Fibroblast of skin of left biceps (primary cell): ENCODE measurements at regions not wholly inside any gene's neighbourhood (a gene's known extent, or its start where the extent isn't known, plus 50 kb on each side); places are given as distances from the start of the nearest gene placed in this dataset.
"Not testable (repeated sequence)": the region's sequence is repeated elsewhere in the genome, so short reads cannot be mapped to it uniquely, and the experiment has no call there.

Source experiments
- DNase-seq, 2 experiments: peaks; one replicate each; pipeline ENCODE4 v3.0.0-alpha.2; 2013; ENCODE audit warnings: low read depth in 2 of 2

GRCh38 chr2:54065411-54065810, 50.0 kb upstream of the ACYP2 start:
- peak; percentile 84 to 87 for DNase-seq

GRCh38 chr2:54063967-54064535, 51.4 kb upstream of the ACYP2 start:
- no peak for DNase-seq

- DNase-seq, result no peak
Observed at GRCh38 chr2:54062401-54062800, 53.0 kb upstream of the ACYP2 start.

DNA sequence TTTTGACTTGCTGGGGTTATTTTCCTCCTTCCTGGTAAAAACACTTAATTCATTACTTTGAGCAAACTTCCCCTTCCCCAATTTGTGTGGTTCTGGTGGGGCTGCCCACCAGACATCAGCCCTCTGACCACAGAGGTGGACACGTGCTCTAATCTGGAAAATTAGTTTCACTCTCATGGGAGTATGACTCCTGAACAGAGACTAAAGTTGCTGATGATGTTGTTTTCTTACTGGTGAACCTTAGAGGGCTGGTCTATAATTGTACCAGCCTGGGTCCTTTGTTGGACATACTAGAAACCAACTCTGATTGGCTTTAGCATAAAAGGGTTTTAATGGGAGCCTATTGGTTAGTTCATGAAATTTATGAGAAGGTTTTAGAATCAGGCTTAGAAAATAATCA, 54.1 kb upstream of the ACYP2 start:
- no peak for DNase-seq

GRCh38 chr2:54059986-54060385, 55.4 kb upstream of the ACYP2 start:
- no peak for DNase-seq

DNA sequence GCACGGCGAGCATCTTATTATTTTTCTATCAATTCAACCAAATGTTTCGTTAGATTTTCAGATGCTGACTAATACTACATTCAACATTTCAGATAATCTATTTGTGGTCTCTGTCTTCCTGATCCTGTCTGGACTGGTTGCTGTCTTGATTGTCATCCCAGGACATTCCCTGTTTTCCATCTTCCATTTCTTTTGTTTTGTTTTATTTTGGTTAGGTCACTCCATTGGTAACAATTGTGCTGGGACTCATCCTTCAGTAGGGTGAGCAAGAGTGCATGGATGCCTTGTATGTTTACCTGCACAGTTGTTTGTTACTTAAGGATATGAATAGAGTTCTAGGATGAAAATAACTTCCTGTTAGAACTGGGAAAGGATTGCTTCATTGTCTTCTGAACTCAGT, 55.9 kb upstream of the ACYP2 start:
- DNase-seq, result no peak

GRCh38 chr2:54058449-54058848, 57.0 kb upstream of the ACYP2 start:
- DNase-seq, result no peak

DNA sequence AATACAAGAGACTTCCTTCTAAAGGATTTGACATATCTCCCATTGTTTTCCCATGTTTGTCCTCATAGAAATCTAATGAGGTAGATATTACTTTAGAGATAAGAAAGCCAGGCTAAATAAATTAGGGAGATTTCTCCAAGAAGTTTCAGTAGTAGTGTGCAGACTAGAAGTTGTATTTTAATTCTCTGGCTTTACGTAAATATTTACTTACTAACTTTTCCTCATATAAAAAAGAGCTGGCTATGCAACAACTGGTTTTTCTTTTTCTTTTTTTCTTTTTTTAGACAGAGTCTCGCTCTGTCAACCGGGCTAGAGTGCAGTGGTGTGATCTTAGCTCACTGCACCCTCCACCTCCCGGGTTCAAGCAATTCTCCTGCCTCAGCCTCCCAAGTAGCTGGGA, 60.6 kb upstream of the ACYP2 start:
- DNase-seq, result no peak

- DNase-seq, result no peak
Observed at GRCh38 chr2:54054271-54054670, 61.1 kb upstream of the ACYP2 start.

DNA sequence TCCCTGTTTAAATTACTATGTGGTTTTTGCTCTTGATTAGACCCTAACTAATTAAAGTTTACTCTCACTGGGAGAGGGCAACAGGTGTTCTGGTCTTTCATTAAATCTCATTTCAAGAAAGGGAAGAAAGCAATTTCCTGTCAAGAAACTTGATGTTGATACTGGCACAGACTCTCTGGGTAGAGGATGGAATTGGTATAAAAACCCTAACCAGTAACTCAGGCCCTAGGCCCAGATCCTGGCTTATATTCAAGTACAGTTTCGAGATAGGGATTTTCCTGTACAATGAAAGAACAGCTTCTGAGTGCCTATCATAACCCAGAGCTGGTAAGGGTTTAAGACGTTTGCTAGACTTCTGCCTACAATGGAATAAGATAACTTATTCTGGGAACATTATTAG, 61.6 kb upstream of the ACYP2 start:
- DNase-seq, result no peak

DNA sequence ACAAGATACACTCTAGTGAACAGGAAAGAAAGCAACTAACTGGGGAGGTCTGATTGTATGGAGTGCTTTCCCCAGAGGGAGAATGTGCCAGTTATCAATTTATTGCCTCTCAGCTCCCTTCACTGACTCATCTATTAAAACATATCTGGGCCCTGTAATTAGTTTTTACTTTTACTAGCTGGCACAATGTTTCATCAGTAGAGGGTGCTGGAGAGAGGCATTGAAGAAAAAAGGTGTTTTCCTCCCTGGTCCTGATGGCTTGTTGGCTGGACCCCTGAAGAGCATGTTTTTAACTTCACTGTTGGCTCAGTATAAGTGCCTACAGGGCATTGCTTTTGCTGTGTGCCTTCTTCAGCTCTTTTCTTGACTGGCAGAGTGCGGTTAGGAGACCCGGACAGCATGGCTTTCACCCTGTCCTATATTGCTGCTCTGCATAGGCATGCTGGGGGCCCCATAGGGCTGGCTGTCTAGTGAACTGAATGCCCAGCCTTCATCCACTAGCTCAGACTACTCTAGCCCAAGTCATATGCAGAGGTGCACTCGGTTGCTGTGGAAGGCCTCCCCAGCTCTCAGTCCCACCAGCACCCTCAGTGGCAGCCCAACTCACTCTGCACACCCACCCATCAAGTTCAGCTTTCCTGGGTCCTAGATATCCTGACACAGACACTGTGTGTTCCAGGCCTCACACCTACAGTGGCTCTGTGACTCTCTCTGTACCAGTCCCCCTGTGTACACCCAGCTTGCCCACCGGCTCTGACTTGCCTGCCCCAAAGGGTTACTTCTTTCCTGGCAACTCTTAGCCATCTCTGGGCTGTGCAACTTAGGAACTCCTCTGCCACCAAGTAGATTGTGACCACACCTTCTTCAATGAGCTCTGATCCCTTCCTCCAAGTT, 62.3 kb upstream of the ACYP2 start:
- DNase-seq, result no peak

DNA sequence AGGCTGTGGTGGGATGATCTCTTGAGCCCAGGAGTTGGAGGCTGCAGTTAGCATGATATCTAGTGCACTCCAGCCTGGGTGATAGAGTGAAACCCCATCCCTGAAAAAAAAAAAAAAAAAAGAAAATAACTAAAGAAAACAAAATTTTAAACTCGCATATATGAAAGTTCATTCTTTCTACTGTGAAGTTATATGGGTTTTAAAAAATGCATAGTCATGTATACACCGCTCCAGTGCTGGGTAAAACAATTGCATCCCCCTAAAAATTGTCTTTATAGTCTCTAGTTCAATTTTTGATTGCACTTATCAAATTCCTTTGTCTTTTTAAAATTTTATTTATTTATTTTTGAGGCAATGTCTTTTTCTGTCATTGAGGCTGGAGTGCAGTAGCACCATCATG, 65.0 kb upstream of the ACYP2 start:
- DNase-seq, result no peak

GRCh38 chr2:54049365-54049764, 66.0 kb upstream of the ACYP2 start:
- DNase-seq, result no peak

DNA sequence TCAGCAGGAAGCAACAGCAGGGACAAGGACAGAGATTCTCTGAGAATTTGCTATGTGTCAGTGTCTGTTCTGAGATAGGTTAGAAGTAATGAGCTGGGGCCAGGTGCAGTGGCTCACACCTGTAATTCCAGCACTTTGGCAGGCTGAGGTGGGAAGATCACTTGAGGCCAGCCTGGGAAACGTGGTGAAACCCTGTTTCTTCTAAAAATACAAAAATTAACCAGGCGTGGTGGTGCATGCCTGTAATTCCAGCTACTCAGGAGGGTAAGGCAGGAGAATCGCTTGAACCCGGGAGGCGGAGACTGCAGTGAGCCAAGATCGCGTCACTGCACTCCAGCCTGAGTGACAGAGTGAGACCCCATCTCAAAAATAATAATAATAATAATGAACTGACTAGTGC, 66.5 kb upstream of the ACYP2 start:
- DNase-seq, result not testable (repeated sequence)

- DNase-seq, result no peak
Observed at GRCh38 chr2:54048117-54048785, 67.2 kb upstream of the ACYP2 start.

DNA sequence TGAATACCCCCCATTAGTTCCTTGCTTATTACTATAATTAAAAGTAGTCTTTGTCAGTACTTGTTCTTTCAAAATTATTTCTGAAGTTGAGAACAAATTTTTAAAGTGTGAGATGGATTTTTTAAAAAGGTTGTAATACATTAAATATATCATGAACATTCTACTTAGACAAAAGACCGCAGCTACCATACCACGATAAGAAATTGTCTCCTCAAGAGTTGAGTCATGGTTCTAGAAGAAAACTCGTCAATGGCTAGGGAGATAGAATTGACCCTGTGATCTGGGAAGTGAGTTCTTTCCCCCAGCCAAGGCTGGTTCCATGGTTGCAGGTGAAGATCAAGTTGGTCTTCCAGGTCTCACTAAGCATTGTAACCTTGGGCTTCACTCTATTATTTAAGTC, 67.8 kb upstream of the ACYP2 start:
- no peak for DNase-seq

DNA sequence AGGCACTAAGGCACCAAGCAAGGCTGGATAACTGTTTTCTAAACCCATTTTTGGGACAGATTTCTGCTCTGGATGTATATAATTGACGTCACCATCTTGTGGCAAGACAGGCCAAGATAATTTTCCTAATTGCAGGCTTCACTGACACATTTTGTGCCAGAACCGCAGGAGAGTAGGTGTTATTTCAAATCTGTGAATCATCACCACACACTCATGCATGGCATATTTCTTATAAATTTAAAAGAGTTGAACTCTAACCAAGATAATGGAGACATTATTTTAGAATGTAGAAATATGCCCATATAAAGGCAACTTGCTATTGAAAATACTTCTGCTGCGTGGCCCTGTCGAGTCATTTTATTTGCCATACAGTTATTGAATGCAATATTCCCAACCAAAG, 68.3 kb upstream of the ACYP2 start:
- DNase-seq, result peak in 1 of 2 experiments; percentile 27

DNA sequence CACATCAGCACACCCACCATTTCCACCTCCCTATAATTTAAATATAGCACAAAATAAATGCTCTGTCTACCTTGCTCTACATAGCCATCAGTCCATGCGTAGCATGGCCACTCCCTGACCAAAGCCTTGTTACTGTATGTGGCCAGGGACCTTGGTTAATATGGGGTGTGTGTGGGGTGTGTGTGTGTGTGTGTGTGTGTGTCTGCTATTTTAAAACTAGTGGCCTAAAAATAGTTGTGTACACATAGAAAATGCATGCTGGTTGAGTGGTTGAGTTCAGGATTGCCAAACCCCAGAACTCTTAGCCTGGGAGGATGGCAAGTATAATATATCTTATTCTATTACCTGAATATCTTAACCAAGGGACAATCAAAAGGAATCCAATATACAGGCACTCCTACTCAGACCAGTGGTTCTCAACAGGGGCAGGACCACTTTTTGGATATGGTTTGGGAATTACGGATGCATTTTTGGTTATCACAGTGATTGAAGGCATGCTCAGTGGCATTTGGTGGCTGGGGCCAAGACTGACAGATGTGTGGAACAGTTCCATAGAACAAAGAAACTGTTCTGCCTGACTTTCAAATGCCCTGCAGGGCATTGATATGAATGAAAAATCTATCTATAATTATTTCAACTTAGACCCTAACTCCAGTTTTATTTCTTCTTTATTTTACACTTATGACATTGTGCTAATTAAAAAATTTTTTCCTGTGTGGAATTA, 72.3 kb upstream of the PSME4 start:
- DNase-seq, result no peak

DNA sequence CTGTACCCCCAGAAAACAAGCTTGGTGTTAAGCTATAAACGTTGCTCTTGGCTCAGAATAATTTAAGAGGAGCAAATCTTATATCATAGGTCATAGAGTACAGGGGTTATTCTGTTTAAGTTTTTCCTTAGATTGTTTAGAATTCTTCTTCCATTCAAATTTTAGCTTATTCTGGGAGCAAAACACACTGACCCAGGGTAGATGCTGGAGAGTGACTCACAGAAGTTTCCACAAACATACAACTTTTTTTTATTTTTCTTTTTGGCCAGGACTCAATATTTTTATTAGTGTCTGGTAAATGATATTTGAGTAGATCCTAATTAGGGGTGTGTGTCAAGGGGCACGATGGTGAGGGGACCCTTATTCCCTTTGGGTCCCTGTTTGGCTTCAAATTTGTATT, 71.5 kb upstream of the PSME4 start:
- no peak for DNase-seq

GRCh38 chr2:54041135-54041534, 70.3 kb upstream of the PSME4 start:
- DNase-seq, result no peak

GRCh38 chr2:54040685-54041084, 69.9 kb upstream of the PSME4 start:
- DNase-seq, result no peak

GRCh38 chr2:54040250-54040649, 69.5 kb upstream of the PSME4 start:
- DNase-seq, result no peak
